ENCODE measurements at regions not wholly inside any gene's neighbourhood (a gene's known extent, or its start where the extent isn't known, plus 50 kb on each side); places are given as distances from the start of the nearest gene placed in this dataset.

DNA sequence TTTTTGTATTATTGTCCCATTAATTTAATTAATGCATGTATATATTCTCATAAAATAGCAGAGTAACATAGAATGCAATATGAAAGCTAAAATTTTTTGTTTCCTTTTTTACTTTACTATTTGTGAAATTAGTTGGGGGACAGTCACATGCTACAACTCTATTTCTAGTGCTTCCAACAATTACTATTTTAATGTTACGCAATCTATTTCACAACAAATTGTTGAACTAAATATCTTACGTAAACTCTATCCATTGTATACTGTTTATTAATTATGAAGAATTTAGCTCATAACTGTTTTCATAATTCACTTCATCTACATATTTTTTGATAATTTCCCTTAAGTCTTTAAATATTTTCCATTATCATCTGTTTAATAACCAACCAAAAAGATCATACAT lies 1685.4 kb upstream of the CDH6 start:
- TF ChIP-seq CTCF (IDR thresholded peaks at IDR 0.05; ENCODE audit: borderline replicate concordance, control extremely low read depth, extremely low read depth, insufficient read depth, missing control alignments) = no peak
- no peak for DNase-seq (ENCODE audit: low spot score)
- in situ Hi-C loops (cut with MboI; ENCODE audit: low sequenced_read_pairs, unreplicated experiment) = no loop called here

DNA sequence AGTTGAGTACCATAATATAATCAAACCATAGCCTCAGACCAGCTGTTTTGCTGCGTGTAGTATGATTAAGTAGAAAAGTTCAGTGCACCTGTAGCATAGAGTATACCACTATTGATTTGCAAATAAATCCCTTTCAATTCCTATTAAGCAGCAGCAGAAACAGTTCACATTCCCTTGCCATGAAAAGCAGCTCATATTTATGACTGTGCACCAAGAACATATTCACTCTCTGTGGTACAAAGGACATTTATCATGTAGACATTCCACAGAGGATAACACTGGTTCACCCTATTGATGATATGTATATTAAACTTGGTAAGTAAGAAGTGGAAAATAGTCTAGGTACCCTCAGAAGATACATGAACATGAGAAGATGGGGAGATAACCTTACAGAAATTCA lies 1689.1 kb upstream of the CDH6 start:
- in situ Hi-C loops (cut with MboI; ENCODE audit: low sequenced_read_pairs, unreplicated experiment) = no loop called here
- no peak for TF ChIP-seq CTCF (IDR thresholded peaks at IDR 0.05; ENCODE audit: borderline replicate concordance, control extremely low read depth, extremely low read depth, insufficient read depth, missing control alignments)
- no peak for DNase-seq (ENCODE audit: low spot score)

DNA sequence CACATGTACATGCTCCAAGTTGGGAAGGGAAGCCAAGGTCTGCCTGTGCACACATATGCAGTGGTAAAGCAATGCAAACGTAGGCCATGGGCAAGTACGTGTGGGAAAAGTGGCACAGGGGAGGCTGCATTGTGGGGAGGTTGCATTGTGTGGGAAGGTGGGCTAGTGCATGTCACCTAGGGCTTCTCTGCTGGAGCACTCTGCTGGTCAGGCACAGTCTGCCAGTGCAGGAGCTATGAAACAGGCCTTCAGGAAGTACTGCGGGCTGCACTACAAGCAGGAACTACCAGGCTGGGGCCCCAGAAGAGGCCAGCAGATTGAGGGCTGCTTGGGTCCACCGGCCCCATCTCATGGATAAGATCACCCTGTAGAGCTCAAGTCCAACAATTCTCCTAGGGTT lies 1694.6 kb upstream of the CDH6 start:
- DNase-seq (ENCODE audit: low spot score) = no peak
- TF ChIP-seq CTCF (IDR thresholded peaks at IDR 0.05; ENCODE audit: borderline replicate concordance, control extremely low read depth, extremely low read depth, insufficient read depth, missing control alignments) = no peak
- in situ Hi-C loops (cut with MboI; ENCODE audit: low sequenced_read_pairs, unreplicated experiment) = no loop called here

DNA sequence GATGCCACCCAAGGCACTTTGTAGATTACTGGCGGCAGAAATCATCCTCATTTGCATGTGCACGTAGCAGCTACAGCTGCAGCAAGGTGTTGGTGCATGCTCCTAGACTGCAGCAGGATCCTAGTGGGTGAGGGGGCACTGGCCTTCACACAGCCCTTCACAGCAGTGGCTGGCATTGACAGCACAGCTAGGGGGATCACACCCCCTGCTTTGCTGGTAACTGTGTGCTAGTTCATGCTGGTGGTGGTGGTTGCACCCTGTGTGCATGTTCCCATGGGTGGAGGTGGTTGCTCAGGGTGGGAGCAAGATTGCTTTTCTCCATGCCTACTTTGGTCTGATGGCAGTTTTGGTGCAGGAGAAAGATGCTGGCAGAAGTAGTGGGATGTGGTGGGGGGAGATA lies 1695.1 kb upstream of the CDH6 start:
- DNase-seq (ENCODE audit: low spot score) = no peak
- in situ Hi-C loops (cut with MboI; ENCODE audit: low sequenced_read_pairs, unreplicated experiment) = no loop called here
- TF ChIP-seq CTCF (IDR thresholded peaks at IDR 0.05; ENCODE audit: borderline replicate concordance, control extremely low read depth, extremely low read depth, insufficient read depth, missing control alignments) = no peak

DNA sequence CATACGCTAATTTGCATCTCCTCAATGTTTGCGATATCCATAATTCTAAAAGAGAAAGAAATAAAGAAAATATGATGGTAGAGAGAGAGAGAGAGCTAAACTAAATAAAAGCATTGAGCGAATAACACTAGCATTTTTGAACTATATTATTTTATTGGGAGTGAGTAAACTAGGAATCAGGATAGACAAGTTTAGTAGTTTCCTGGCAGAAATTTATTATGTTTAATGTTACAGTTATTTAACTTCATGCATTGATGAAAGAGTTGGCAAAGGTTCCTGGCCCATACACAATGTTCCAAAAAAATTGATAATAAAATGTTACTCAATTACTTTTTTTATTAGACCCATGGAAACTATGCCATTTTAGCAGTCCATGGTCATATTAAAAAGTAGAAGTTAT lies 1708.2 kb upstream of the CDH6 start:
- in situ Hi-C loops (cut with MboI; ENCODE audit: low sequenced_read_pairs, unreplicated experiment) = no loop called here
- no peak for DNase-seq (ENCODE audit: low spot score)
- TF ChIP-seq CTCF (IDR thresholded peaks at IDR 0.05; ENCODE audit: borderline replicate concordance, control extremely low read depth, extremely low read depth, insufficient read depth, missing control alignments) = no peak

DNA sequence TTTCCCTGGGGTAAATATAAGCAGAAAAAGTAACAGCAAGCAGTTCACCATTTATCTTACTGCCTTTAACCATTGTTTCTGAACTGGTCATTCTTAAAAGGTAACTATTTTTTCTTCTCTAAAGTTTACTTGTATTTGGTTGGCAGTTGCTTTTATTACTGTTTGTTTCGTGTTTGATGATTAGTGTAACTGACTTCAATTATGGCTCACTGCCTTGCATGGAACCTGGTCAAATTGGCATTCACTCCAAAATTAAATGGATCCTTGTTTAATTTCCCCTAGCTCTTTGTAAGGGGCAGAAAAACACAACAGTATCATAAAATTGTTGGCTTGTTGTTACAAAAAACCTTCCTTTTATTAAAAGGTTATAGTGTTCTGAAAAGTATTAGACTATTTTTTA lies 1723.9 kb upstream of the CDH6 start:
- TF ChIP-seq CTCF (IDR thresholded peaks at IDR 0.05; ENCODE audit: borderline replicate concordance, control extremely low read depth, extremely low read depth, insufficient read depth, missing control alignments) = no peak
- no peak for DNase-seq (ENCODE audit: low spot score)
- in situ Hi-C loops (cut with MboI; ENCODE audit: low sequenced_read_pairs, unreplicated experiment) = no loop called here

- in situ Hi-C loops (cut with MboI; ENCODE audit: low sequenced_read_pairs, unreplicated experiment) = no loop called here
- DNase-seq (ENCODE audit: low spot score) = no peak
- no peak for TF ChIP-seq CTCF (IDR thresholded peaks at IDR 0.05; ENCODE audit: borderline replicate concordance, control extremely low read depth, extremely low read depth, insufficient read depth, missing control alignments)
Observed at GRCh38 chr5:29462241-29462640, 1731.2 kb upstream of the CDH6 start.

Measured in GM13976 (cell line).